ENCODE measurements at regions not wholly inside any gene's neighbourhood (a gene's known extent, or its start where the extent isn't known, plus 50 kb on each side); places are given as distances from the start of the nearest gene placed in this dataset.

- H3K27ac ChIP-seq (ENCODE audit: low read depth in 1 of 2, low read length in 2 of 2): no peak overlapping the region
- H3K36me3 ChIP-seq (ENCODE audit: control insufficient read depth in 4 of 4, insufficient read depth in 3 of 4, low read depth in 1 of 4, low read length in 3 of 4): no peaks in the 10 kb centered on the region
- WGBS: 94% methylated on average over 1 of the region's 1 CpG
- H3K27me3 ChIP-seq (ENCODE audit: control insufficient read depth in 4 of 4, insufficient read depth in 4 of 4, low read length in 3 of 4): no peaks in the 10 kb centered on the region
- H3K9me3 ChIP-seq (ENCODE audit: control insufficient read depth in 4 of 4, low read length in 3 of 4): no peaks in the 10 kb centered on the region
- TF ChIP-seq HNF4G (IDR thresholded peaks at IDR 0.05): no peak
- no peak for TF ChIP-seq ZBTB33 (IDR thresholded peaks at IDR 0.05)
- TF ChIP-seq YY1 (IDR thresholded peaks at IDR 0.05): no peak
- H3K9ac ChIP-seq (ENCODE audit: low read depth in 1 of 2, low read length in 2 of 2): no peak overlapping the region
- DNase-seq (ENCODE audit: low spot score): no peak
- H3K4me3 ChIP-seq (ENCODE audit: low read depth in 1 of 3, low read length in 3 of 3): no peak overlapping the region
- H3K4me1 ChIP-seq (ENCODE audit: control insufficient read depth in 4 of 4, insufficient read depth in 4 of 4, low read length in 3 of 4): no peaks in the 10 kb centered on the region
Measured at GRCh38 chrX:140206657-140207056, 241.3 kb upstream of the CXorf66 start.

GRCh38 chrX:140190441-140191108, 225.3 kb upstream of the CXorf66 start:
- no peak overlapping the region for H3K4me3 ChIP-seq (ENCODE audit: low read depth in 1 of 3, low read length in 3 of 3)
- no peak for DNase-seq (ENCODE audit: low spot score)
- no peak overlapping the region for H3K27ac ChIP-seq (ENCODE audit: low read depth in 1 of 2, low read length in 2 of 2)
- no peaks in the 10 kb centered on the region for H3K9me3 ChIP-seq (ENCODE audit: control insufficient read depth in 4 of 4, low read length in 3 of 4)
- TF ChIP-seq FOXA2 (IDR thresholded peaks at IDR 0.05) (no peak), GABPA (IDR thresholded peaks at IDR 0.05 in 1 of 2, conservative IDR thresholded peaks at IDR 0.05 in 1 of 2) (no peak), ATF3 (IDR thresholded peaks at IDR 0.05) (no peak), HNF4A (conservative IDR thresholded peaks at IDR 0.05) (no peak), JUND (IDR thresholded peaks at IDR 0.05) (no peak), TAF1 (conservative IDR thresholded peaks at IDR 0.05) (no peak), MAX (IDR thresholded peaks at IDR 0.05) (no peak), FOXA1 (IDR thresholded peaks at IDR 0.05) (no peak), REST (IDR thresholded peaks at IDR 0.05) (no peak), RAD21 (IDR thresholded peaks at IDR 0.05) (no peak), EGR1 (IDR thresholded peaks at IDR 0.05; ENCODE audit: low read depth in 2 of 2) (no peak)
- no peaks in the 10 kb centered on the region for H3K4me1 ChIP-seq (ENCODE audit: control insufficient read depth in 4 of 4, insufficient read depth in 4 of 4, low read length in 3 of 4)
- no peaks in the 10 kb centered on the region for H3K36me3 ChIP-seq (ENCODE audit: control insufficient read depth in 4 of 4, insufficient read depth in 3 of 4, low read depth in 1 of 4, low read length in 3 of 4)
- H3K9ac ChIP-seq (ENCODE audit: low read depth in 1 of 2, low read length in 2 of 2): no peak overlapping the region
- H3K27me3 ChIP-seq (ENCODE audit: control insufficient read depth in 4 of 4, insufficient read depth in 4 of 4, low read length in 3 of 4): peaks cover 0 to 4% (median 0%) of the 10 kb centered on the region in 4 donors
- WGBS: 38% methylated on average over 8 of the region's 8 CpGs
